H7 (cell line): ENCODE measurements at regions not wholly inside any gene's neighbourhood (a gene's known extent, or its start where the extent isn't known, plus 50 kb on each side); places are given as distances from the start of the nearest gene placed in this dataset.
"Not testable (repeated sequence)": the region's sequence is repeated elsewhere in the genome, so short reads cannot be mapped to it uniquely, and the experiment has no call there.

Experiments
- DNase-seq: peaks from one replicate; pipeline ENCODE4 v3.0.0; 2012
- H3K27me3 ChIP-seq: 2 replicates; pipeline ENCODE4 v1.6.0; 2011; ENCODE audit warnings: mild to moderate bottlenecking, low read length; ENCODE audit not compliant: control insufficient read depth, insufficient read depth
- H3K36me3 ChIP-seq: replicated peaks from 2 replicates; pipeline ENCODE4 v1.5.1; 2011; ENCODE audit warnings: low read length; ENCODE audit not compliant: control insufficient read depth, insufficient read depth
- H3K4me3 ChIP-seq: 2 replicates; pipeline ENCODE4 v1.5.1; 2011; ENCODE audit warnings: low read depth, mild to moderate bottlenecking, control low read depth, low read length, moderate library complexity; ENCODE audit not compliant: insufficient read depth

DNA sequence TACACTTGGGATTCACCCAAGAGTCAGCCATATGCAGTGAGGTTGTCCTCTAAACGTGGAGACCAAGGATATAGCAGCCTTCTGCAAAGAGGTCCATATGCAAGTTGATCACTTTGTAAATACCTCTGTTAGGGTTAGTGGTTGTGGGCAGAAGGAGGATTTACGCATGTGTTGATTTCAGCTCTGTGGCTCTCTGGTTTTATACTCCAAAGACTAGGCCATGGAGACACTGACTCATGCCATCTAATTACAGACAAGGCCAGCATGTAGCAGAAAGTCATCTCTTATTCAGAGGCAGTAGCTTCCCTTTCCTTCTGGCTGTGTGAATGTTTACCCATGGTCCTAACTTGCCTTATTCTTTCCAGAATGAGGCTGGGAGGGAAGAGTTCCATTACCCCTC lies 140.9 kb upstream of the GOLGA6L4 start:
- not testable (repeated sequence) for H3K36me3 ChIP-seq, H3K4me3 ChIP-seq, DNase-seq, H3K27me3 ChIP-seq

DNA sequence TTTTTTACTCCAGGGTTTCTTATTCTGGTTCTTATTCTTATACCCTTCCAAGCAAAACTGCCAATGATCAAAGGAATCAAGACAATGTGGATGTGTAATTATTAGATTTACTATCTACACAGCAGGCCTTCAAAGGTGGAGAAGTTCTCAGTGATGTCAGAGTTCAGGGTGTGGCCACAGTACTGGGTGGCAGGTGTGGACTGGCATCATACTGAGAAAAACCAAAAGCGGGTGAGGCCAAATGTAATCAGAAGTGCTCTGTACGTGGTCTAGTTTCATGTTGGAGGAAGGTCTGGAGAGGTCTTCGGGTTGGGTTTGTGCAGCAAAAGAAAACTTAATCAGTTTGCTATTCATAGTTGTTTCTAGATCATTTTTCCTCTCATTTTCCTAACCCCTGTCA lies 138.5 kb upstream of the GOLGA6L4 start:
- not testable (repeated sequence) for H3K27me3 ChIP-seq, DNase-seq, H3K36me3 ChIP-seq, H3K4me3 ChIP-seq

DNA sequence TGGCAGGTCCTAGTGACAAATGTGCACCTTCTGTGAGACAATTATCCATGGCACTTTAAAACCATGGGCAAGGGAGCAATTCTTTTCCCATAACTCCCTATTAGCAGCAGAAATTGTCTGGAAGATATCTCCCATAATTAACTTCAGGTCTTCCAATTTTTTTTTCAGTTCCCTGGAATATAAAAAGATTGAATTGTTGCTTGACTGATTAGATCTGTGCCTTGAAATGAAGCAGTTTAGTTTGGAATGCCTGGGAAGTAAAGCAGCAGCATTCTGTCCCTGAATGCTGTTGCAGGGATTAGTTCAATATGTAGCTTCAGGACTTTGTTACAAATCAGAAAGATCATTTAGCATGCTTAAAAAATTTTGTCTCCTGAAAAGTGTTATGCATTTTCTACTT lies 137.0 kb upstream of the GOLGA6L4 start:
- no peak for DNase-seq
- Histone ChIP-seq H3K4me3 (no peak overlapping the region), H3K36me3 (no peaks in the 10 kb centered on the region), H3K27me3 (no peaks in the 10 kb centered on the region)

DNA sequence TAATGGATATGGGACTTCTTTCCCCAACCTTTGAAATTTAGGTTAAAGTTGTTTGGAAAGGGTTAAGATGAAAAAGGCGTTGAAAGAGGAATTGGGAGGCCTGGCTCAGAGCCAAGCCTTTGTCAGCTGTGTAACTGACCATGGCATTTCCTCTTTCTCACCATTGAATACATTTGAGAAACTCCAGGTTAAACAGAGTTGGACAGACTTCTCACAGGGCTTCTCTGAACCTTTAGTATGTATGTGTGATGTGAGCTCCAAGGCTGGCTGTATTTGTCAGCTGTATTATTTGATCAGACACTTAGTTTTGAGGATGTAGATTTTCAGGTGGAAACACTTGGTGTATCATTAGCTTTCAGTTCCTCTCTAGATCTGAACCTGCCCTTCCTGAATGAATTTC lies 136.4 kb upstream of the GOLGA6L4 start:
- DNase-seq, result no peak
- no peaks in the 10 kb centered on the region for H3K27me3 ChIP-seq
- no peaks in the 10 kb centered on the region for H3K36me3 ChIP-seq
- no peak overlapping the region for H3K4me3 ChIP-seq

DNA sequence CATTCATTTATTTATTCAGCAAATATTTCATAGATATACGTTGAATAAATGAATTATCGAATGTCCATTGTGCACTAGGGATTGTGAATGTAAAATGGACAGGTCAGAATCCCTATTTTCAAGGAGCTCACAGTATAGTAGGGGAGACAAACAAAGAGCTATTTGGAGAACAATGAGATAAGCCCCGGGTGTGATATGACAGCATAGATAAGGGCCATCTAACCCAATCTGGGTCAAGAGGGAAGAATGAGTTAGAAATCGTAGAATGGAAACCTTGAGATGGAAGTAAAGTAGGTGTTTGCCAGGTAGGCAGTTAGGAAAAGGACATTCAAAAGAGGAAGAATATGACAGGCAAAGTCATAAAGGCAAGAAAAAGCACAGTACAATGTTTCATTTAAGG lies 132.2 kb upstream of the GOLGA6L4 start:
- no peak for DNase-seq
- H3K36me3 ChIP-seq, result no peaks in the 10 kb centered on the region
- no peak overlapping the region for H3K4me3 ChIP-seq
- no peaks in the 10 kb centered on the region for H3K27me3 ChIP-seq

DNA sequence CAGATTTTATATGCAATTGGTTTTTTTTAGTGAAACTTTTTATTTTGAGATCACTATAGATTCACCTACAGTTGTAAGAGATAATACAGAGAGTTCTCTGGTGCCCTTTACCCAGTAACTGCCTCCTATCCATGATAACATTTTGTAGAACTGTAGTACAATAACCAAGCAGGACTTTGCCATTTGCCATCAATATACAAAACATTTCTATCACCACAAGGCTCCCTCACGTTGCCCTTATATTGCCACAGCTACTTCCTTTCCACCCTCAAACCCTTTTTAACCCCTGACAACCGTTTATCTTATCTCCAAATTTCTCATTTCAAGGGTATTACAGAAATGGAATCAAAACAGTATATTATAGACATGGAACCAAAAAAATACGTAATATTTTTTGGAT lies 130.7 kb upstream of the GOLGA6L4 start:
- Histone ChIP-seq H3K36me3 (no peaks in the 10 kb centered on the region), H3K27me3 (no peaks in the 10 kb centered on the region), H3K4me3 (no peak overlapping the region)
- DNase-seq, result no peak

DNA sequence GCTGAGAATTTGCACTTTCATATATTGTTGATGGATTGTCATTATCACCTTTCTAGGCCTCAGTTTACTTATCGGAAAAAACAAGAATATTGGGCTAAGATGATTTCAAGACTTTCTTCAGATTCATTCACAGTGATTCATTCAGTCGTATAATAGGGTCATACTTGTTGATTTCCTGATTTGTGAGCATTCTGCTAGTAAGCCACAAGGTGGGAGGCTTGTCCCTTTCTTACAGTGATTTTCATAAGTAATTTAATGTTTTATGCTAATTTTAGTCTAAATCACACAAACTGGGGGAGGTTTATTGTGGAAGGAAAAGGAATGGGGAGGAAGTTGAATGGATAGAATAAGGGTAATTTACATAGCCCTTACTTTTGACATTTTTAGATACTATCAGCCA lies 126.8 kb upstream of the GOLGA6L4 start:
- DNase-seq, result no peak
- H3K36me3 ChIP-seq, result no peaks in the 10 kb centered on the region

DNA sequence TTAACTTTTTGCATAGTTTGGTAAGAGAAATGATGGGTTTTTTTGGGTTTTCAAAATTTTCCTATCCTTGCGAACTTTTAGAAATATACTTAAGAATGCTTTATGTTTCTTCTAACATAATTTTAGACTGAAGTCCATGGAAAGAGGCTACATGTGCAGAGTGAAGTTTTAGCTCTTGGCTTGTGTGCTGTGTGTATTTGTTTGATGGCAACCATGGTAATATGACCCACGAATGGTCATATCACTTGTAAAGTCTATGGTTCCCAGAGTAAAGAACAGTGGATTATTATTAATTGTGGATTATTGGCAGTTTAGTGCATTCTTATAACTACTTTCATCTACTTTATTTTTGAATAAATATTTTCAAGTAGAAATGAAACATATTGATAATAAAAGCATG lies 124.0 kb upstream of the GOLGA6L4 start:
- Histone ChIP-seq H3K36me3 (no peaks in the 10 kb centered on the region), H3K27me3 (no peaks in the 10 kb centered on the region), H3K4me3 (no peak overlapping the region)
- no peak for DNase-seq

More for the DNA sequence above, 126.8 kb upstream of the GOLGA6L4 start:
- Histone ChIP-seq H3K27me3 (no peaks in the 10 kb centered on the region), H3K4me3 (no peak overlapping the region)

DNA sequence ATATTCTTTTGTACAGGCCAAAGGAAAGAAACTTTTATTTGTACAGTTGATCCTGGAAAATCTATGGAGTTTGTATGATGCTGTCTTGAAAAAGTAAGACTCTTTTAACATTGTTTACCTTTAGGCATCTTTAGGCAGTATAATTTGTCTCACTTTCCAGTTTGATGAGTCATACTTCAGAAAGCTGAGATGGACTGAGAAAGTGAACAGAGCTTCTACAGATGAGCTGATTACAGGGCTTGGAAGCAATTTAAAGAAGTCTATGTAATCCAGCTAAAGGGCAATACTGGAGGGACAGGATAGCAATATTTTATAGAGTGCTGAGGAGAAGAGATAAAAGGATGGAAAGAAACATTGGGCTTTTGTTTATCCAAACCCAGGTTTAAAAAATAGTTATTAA lies 123.5 kb upstream of the GOLGA6L4 start:
- DNase-seq, result no peak
- Histone ChIP-seq H3K36me3 (no peaks in the 10 kb centered on the region), H3K27me3 (no peaks in the 10 kb centered on the region)

DNA sequence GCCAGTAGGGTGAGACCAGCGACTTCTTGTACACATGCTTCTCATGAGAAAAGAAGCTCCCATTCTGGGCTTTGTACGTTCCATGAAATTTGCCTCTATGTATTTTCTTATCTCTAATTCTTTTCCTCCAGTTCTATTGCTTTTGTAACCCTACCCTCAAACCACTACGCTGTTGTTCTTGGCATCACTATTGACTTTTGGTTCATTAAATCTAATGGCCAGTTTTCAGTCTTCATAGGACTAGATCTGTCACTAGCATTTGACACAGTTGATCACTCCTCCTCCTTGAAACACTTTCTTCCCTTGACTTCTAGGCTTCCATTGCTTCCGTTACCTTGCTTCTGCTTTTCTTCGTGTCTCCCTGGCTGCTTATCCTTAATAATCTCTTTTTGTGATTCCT lies 121.7 kb upstream of the GOLGA6L4 start:
- no peak overlapping the region for H3K4me3 ChIP-seq
- no peaks in the 10 kb centered on the region for H3K36me3 ChIP-seq
- no peak for DNase-seq
- no peaks in the 10 kb centered on the region for H3K27me3 ChIP-seq

More for the DNA sequence above, 123.5 kb upstream of the GOLGA6L4 start:
- no peak overlapping the region for H3K4me3 ChIP-seq

DNA sequence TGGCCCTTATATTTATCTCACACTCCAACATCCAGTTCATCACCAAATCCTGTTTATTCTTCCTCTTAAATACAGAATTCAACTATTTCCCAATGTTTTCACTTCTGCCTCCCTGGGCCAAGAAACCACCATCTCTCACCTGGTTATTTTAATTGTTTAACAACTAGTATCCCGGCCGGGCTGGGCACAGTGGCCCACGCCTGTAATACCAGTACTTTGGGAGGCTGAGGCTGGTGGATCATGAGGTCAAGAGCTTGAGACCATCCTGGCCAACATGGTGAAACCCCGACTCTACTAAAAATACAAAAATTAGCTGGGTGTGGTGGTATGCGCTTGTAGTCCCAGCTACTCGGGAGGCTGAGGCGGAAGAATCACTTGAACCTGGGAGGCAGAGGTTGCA lies 120.9 kb upstream of the GOLGA6L4 start:
- not testable (repeated sequence) for DNase-seq, H3K27me3 ChIP-seq, H3K36me3 ChIP-seq, H3K4me3 ChIP-seq

DNA sequence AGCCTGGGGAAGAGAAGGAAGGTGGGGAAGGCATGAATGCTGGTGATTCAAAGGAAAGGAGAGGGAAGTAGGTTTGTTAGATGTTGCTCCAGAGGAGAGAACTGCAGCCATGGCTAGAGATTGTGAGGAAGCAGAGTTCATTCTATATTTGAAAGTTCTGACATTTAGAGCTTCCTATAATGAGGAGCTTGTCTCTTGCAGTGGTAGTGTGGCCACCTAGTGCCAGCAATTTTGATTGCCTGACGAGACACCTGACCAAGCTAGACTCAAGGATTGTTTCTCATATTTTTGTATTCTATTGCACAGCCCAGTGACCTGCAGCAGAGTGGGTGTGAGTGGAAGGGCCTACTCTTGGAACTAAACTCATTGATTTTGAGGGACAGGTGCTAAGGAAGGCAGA lies 116.2 kb upstream of the GOLGA6L4 start:
- H3K36me3 ChIP-seq, H3K4me3 ChIP-seq, H3K27me3 ChIP-seq, DNase-seq: not testable (repeated sequence)

DNA sequence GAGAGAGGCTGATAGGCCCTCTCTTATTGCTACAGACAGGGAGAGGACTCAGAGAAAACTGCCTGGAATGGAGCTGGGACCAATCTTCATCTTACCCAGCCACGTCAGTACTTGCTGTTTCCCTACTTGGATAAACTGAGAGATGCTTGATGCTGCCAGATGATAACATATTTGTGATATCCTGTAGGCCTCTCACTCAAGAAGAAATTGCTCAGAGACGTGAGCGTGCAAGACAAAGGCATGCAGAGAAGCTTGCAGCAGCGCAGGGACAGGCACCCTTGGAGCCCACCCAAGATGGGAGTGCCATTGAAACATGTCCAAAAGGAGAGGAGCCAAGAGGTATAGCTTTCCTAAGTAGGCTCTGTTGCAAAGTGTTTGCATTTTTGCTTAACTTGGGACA lies 114.7 kb upstream of the GOLGA6L4 start:
- DNase-seq, H3K36me3 ChIP-seq, H3K27me3 ChIP-seq, H3K4me3 ChIP-seq: not testable (repeated sequence)

DNA sequence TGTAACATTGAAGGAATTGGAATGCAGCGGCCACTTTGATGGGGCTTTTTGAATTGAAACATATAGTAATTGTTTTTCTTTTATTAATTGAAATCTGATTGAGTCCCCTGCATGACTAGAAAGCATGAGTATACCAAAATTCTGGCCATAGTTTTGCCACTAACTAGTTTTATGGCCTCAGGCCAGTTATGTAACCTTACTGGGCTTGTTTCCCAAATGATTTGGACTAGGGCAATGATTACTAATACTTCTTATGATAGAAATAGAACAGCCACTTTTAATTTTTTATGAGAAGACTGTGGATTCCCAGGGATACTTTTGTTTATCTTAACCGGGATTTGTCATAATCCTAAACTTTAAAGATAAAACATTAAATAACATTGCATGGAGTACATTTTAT lies 106.9 kb upstream of the GOLGA6L4 start:
- DNase-seq, H3K27me3 ChIP-seq: not testable (repeated sequence)

DNA sequence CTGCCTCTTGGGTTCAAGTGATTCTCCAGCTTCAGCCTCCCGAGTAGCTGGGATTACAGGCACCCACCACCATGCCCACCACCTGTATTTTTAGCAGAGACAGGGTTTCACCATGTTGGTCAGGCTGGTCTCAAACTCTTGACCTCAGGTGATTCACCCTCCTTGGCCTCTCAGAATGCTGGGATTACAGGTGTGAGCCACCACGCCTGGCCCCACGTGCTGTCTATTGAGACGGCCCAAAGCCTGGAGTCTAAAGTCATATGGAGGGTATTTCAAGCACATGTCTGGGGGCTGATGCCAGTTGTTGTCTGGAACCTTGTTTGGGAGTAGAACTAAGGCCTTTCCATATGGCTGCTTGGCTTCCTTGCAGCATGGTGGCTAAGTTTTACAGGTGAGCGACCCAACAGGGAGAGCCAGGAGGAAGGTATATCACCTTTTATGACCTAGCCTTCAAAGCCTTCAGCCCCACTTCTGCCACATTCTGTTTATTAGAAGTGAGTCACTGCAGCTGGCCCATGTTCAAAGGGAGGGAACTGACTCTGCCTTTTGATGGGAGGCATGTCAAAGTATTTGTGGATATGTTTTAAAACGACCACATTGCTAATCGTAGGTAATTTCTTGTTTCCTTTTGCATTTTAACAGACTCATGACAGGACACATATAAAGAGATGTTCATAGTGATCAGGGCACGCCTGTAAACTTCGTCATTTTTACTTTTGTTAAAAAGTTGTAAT lies 105.3 kb upstream of the GOLGA6L4 start:
- not testable (repeated sequence) for DNase-seq, H3K36me3 ChIP-seq

More for the DNA sequence above, 106.9 kb upstream of the GOLGA6L4 start:
- not testable (repeated sequence) for H3K36me3 ChIP-seq, H3K4me3 ChIP-seq

DNA sequence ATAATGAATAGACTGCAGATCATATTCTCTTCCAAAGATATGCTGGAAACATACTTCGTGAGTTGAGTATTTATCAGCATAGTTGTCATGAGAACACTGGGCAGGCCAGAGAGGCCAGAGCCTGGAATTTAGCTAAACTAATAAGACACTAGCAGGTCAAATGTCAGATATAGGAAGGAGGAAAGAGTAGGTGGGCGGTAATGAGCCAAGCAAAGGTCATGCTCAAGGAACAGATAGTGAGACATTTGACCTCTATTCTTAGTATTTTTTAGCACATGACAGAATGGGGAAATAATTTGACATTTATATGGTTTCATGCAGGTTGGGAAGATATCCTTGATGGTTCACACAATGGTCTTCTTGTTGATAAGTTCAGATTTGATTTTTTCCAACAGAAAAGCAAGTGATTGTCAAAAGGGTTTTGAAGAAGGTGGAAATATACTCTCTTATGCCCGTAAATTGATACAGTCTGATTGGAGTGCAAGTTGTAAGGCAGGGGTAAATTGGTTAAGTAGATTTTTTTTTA lies 99.6 kb upstream of the GOLGA6L4 start:
- not testable (repeated sequence) for H3K27me3 ChIP-seq, DNase-seq, H3K36me3 ChIP-seq, H3K4me3 ChIP-seq

More for the DNA sequence above, 105.3 kb upstream of the GOLGA6L4 start:
- not testable (repeated sequence) for H3K27me3 ChIP-seq, H3K4me3 ChIP-seq
